Fibroblast of pulmonary artery (primary cell): ENCODE measurements at regions not wholly inside any gene's neighbourhood (a gene's known extent, or its start where the extent isn't known, plus 50 kb on each side); places are given as distances from the start of the nearest gene placed in this dataset.

ENCODE experiments used
- DNase-seq: peaks from one replicate; pipeline ENCODE4 v3.0.0-alpha.2; 2010; ENCODE audit warnings: low read depth
- H3K4me3 ChIP-seq: replicated peaks from 2 replicates; pipeline ENCODE4 v1.5.1; 2011; ENCODE audit warnings: low read depth, mild to moderate bottlenecking, control low read depth, low read length, moderate library complexity
- TF ChIP-seq, protein P1 (sequence below): IDR thresholded peaks from 2 replicates; pipeline ENCODE4 v1.5.1; 2011; ENCODE audit warnings: mild to moderate bottlenecking, control low read depth, low read length, inconsistent platforms; ENCODE audit errors: missing control alignments

- DNase-seq = no peak
- TF ChIP-seq, protein P1, sequence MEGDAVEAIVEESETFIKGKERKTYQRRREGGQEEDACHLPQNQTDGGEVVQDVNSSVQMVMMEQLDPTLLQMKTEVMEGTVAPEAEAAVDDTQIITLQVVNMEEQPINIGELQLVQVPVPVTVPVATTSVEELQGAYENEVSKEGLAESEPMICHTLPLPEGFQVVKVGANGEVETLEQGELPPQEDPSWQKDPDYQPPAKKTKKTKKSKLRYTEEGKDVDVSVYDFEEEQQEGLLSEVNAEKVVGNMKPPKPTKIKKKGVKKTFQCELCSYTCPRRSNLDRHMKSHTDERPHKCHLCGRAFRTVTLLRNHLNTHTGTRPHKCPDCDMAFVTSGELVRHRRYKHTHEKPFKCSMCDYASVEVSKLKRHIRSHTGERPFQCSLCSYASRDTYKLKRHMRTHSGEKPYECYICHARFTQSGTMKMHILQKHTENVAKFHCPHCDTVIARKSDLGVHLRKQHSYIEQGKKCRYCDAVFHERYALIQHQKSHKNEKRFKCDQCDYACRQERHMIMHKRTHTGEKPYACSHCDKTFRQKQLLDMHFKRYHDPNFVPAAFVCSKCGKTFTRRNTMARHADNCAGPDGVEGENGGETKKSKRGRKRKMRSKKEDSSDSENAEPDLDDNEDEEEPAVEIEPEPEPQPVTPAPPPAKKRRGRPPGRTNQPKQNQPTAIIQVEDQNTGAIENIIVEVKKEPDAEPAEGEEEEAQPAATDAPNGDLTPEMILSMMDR = no peak
- no peak overlapping the region for H3K4me3 ChIP-seq
Measured at GRCh38 chr14:61171727-61172126, 109.4 kb downstream of the TMEM30B start.

- TF ChIP-seq, protein P1 = no peak
- DNase-seq = no peak
- no peak overlapping the region for H3K4me3 ChIP-seq
Measured at GRCh38 chr14:61168141-61168540, 113.0 kb downstream of the TMEM30B start.

GRCh38 chr14:61167642-61168041 lies 113.5 kb downstream of the TMEM30B start:
- TF ChIP-seq, protein P1 = no peak
- H3K4me3 ChIP-seq = no peak overlapping the region
- no peak for DNase-seq

- no peak for DNase-seq
- TF ChIP-seq, protein P1 = no peak
- no peak overlapping the region for H3K4me3 ChIP-seq
Measured at GRCh38 chr14:61160798-61161197, 120.3 kb downstream of the TMEM30B start.

DNA sequence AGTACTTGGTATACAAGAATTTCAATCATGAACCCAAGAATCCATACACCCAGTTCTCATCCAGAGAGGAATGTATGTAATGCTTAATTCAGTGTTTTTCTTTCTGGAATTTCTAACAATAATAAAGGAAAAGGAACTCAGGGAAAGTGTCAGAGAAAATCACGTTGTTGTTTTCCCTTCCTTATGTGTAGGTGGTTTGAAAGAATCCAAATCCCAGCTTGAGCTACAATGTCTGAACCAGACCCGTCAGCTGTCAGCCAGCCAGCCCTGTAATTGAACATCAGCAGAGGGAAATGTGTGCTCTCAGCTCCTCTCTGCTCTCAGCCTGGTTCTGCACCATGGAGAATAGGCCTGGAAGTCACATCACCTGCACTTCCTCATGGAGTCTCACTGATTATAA lies 126.5 kb downstream of the TMEM30B start:
- DNase-seq = no peak
- no peak overlapping the region for H3K4me3 ChIP-seq
- TF ChIP-seq, protein P1 = no peak

DNA sequence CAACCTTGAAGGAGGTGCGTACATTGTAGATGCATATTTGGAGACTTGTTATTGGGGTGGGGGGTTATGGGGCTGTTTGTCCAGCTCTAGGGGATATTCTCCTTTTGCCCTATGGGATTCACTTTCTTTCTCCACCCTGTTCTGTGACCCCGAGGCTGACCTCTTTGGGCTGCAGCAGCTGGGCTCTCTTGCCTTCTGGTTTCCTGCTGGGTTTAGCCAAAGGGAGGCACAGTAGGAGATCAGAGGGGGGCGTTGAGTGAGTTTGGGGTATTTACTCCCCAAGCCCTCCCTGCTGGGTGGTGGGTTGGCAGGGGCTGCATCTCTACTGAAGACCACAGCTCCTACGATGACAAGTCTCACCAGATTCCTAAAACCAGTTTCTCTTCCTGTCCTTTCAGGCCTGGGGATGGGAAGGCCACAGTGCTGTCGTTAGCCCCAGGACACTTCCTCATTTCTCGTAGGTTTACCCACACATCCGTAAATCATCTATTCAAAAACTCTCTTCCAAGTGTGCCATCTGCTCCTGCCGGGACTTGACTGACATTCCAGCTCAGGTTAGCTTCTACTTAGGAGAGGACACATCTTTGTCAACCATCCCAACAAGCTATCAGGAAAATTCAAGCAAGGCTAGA lies 127.1 kb downstream of the TMEM30B start:
- H3K4me3 ChIP-seq = no peak overlapping the region
- no peak for DNase-seq
- TF ChIP-seq, protein P1 = no peak

- TF ChIP-seq, protein P1 = no peak
- H3K4me3 ChIP-seq = no peak overlapping the region
- peak; percentile 15 for DNase-seq
Measured at GRCh38 chr14:61153431-61153830, 127.7 kb downstream of the TMEM30B start.
